ENCODE measurements at regions not wholly inside any gene's neighbourhood (a gene's known extent, or its start where the extent isn't known, plus 50 kb on each side); places are given as distances from the start of the nearest gene placed in this dataset.
A peak's percentile ranks its signal among the peaks of the same experiment; 100 is the strongest.

GRCh38 chr12:114952573-114953271 is 268.7 kb upstream of the TBX3 start:
- DNase-seq, result no peak

- no peak for DNase-seq
These were observed 265.3 kb upstream of the TBX3 start for GRCh38 chr12:114949058-114949820.

GRCh38 chr12:114945351-114945750 is 261.4 kb upstream of the TBX3 start:
- no peak for DNase-seq

GRCh38 chr12:114944736-114945135 is 260.8 kb upstream of the TBX3 start:
- DNase-seq, result no peak

- no peak for DNase-seq
These were observed 259.6 kb upstream of the TBX3 start for GRCh38 chr12:114943601-114944000.

GRCh38 chr12:114938487-114939210 is 254.7 kb upstream of the TBX3 start:
- peak; percentile 67 for DNase-seq

- DNase-seq, result no peak
These were observed 252.4 kb upstream of the TBX3 start for GRCh38 chr12:114936148-114937079.

- no peak for DNase-seq
These were observed 251.7 kb upstream of the TBX3 start for GRCh38 chr12:114935658-114936057.

GRCh38 chr12:114933428-114934160 is 249.6 kb upstream of the TBX3 start:
- DNase-seq, result no peak

GRCh38 chr12:114932806-114933205 is 248.8 kb upstream of the TBX3 start:
- DNase-seq, result no peak

GRCh38 chr12:114931025-114931424 is 247.1 kb upstream of the TBX3 start:
- no peak for DNase-seq

- DNase-seq, result no peak
These were observed 242.4 kb upstream of the TBX3 start for GRCh38 chr12:114926341-114926740.

GRCh38 chr12:114924946-114925475 is 241.0 kb upstream of the TBX3 start:
- no peak for DNase-seq

GRCh38 chr12:114921781-114922180 is 237.8 kb upstream of the TBX3 start:
- DNase-seq, result no peak

GRCh38 chr12:114920771-114921554 is 237.0 kb upstream of the TBX3 start:
- DNase-seq, result no peak

GRCh38 chr12:114919479-114919878 is 235.5 kb upstream of the TBX3 start:
- no peak for DNase-seq

- DNase-seq, result no peak
These were observed 234.7 kb upstream of the TBX3 start for GRCh38 chr12:114918535-114919233.

GRCh38 chr12:114917953-114918352 is 234.0 kb upstream of the TBX3 start:
- no peak for DNase-seq

- no peak for DNase-seq
These were observed 233.3 kb upstream of the TBX3 start for GRCh38 chr12:114917307-114917706.

GRCh38 chr12:114916541-114916940 is 232.6 kb upstream of the TBX3 start:
- DNase-seq, result no peak

Measured in midbrain (tissue), 1 donor.